Prostate gland (tissue), 2 donors: ENCODE measurements at regions not wholly inside any gene's neighbourhood (a gene's known extent, or its start where the extent isn't known, plus 50 kb on each side); places are given as distances from the start of the nearest gene placed in this dataset. TPM values are rescaled to one million over a fixed set of nuclear protein-coding genes. Genes with fewer than 3 reads are reported as not detected.

ENCODE experiments used
- DNase-seq: peaks from one replicate; pipeline ENCODE4 v3.0.0-alpha.2; 2019; ENCODE audit warnings: low spot score
- H3K27ac ChIP-seq, 2 donors: fragments of 200-600 bp; sonication (generic); 2 replicates each; pipeline ENCODE4 v1.5.1; 2017 to 2019
- H3K27me3 ChIP-seq: fragments of 200-600 bp; sonication (generic); replicated peaks from 2 replicates; pipeline ENCODE4 v1.5.1; 2019; ENCODE audit not compliant: insufficient read depth
- H3K36me3 ChIP-seq, 2 donors: fragments of 200-600 bp; sonication (generic); 1 replicate in 1 of 2; 2 replicates in 1 of 2; pipeline versions ENCODE4 v1.5.1 to v1.8.1; 2017 to 2019
- H3K4me1 ChIP-seq: fragments of 200-600 bp; sonication (generic); replicated peaks from 2 replicates; pipeline ENCODE4 v1.5.1; 2019
- H3K4me3 ChIP-seq, 2 donors: fragments of 200-600 bp; sonication (generic); 2 replicates each; pipeline ENCODE4 v1.5.1; 2017 to 2019
- H3K9me3 ChIP-seq: fragments of 200-600 bp; sonication (generic); 2 replicates; pipeline ENCODE4 v1.5.1; 2017
- POLR2A ChIP-seq: fragments of 450-650 bp; IDR thresholded peaks from one replicate; pipeline ENCODE4 v1.6.1; 2016; ENCODE audit warnings: antibody characterized with exemption, mild to moderate bottlenecking
- POLR2AphosphoS5 ChIP-seq: sonication (generic); formaldehyde crosslinking; IDR thresholded peaks from one replicate; pipeline ENCODE4 v1.6.1; 2017; ENCODE audit warnings: antibody characterized with exemption
- WGBS: methylation state at CpG from one replicate; pipeline ENCODE4 v1.1.5; 2018; 5-methylcytosine and 5-hydroxymethylcytosine counted together
- intact Hi-C: fragments of 100-400 bp; cut with DNase I; formaldehyde crosslinking; loops from one replicate; pipeline ENCODE4 v1.14.2; 2022
- microRNA counts, 2 donors: library from miRNA; unstranded; fragments of <30 nt; microRNA quantifications; one replicate each; lab custom pipeline; 2016 to 2017
- microRNA-seq: library from miRNA; unstranded; fragments of <30 nt; microRNA quantifications from one replicate; pipeline ENCODE4, GENCODE V29; 2016
- small RNA-seq, 2 donors: library from RNA; depleted of rRNA; stranded (forward); fragments of <200 nt; gene quantifications; one replicate each; pipeline ENCODE3, GENCODE V24; 2016

GRCh38 chr15:62992302-62992701, 50.2 kb upstream of the TPM1 start:
- no peaks in the 10 kb centered on the region for H3K9me3 ChIP-seq
- no peak overlapping the region for H3K4me3 ChIP-seq
- H3K27ac ChIP-seq: no peak overlapping the region
- no peaks in the 10 kb centered on the region for H3K4me1 ChIP-seq
- intact Hi-C loops: no loop called here
- H3K36me3 ChIP-seq: no peaks in the 10 kb centered on the region
- WGBS: 43% methylated on average over 3 of the region's 3 CpGs
- TF ChIP-seq POLR2AphosphoS5 (no peak), POLR2A (no peak)
- no peaks in the 10 kb centered on the region for H3K27me3 ChIP-seq
- no peak for DNase-seq

MicroRNAs in the stretch of these regions (microRNA counts, 767-probe panel; counts per million panel counts)
- microRNA hsa-miR-190a (lab: Ali Mortazavi, UCI): 0 to 431 counts per million in 2 donors

Small RNAs in the stretch of these regions (microRNA-seq; reads per million reads assigned to microRNA genes)
- 12.3 reads per million, percentile 54 among the genes with 10 or more reads in this experiment for gene MIR190A
- gene MIR6085: not detected
- not detected for gene MIR8067

Small RNAs in the stretch of these regions (small RNA-seq; reads per million reads assigned to genes)
- gene MIR190A: 0.75 to 2.9 reads per million in 2 donors
- 0 reads per million in 2 donors for gene MIR6085
- 0 reads per million in 2 donors for gene MIR8067
- 0 reads per million in 2 donors for gene RF00017
